ENCODE measurements at regions not wholly inside any gene's neighbourhood (a gene's known extent, or its start where the extent isn't known, plus 50 kb on each side); places are given as distances from the start of the nearest gene placed in this dataset.
"Not testable (repeated sequence)": the region's sequence is repeated elsewhere in the genome, so short reads cannot be mapped to it uniquely, and the experiment has no call there.

- no peak for DNase-seq (ENCODE audit: low read depth)
Observed at GRCh38 chr3:162845918-162846317, 1349.3 kb downstream of the OTOL1 start.

GRCh38 chr3:162847511-162847910 lies 1350.9 kb downstream of the OTOL1 start:
- DNase-seq (ENCODE audit: low read depth): no peak

GRCh38 chr3:162863579-162863978 lies 1367.0 kb downstream of the OTOL1 start:
- no peak for DNase-seq (ENCODE audit: low read depth)

GRCh38 chr3:162865466-162865865 lies 1368.9 kb downstream of the OTOL1 start:
- DNase-seq (ENCODE audit: low read depth): no peak

- no peak for DNase-seq (ENCODE audit: low read depth)
Observed at GRCh38 chr3:162879021-162879562, 1382.5 kb downstream of the OTOL1 start.

- DNase-seq (ENCODE audit: low read depth): no peak
Observed at GRCh38 chr3:162884373-162884772, 1387.8 kb downstream of the OTOL1 start.

DNA sequence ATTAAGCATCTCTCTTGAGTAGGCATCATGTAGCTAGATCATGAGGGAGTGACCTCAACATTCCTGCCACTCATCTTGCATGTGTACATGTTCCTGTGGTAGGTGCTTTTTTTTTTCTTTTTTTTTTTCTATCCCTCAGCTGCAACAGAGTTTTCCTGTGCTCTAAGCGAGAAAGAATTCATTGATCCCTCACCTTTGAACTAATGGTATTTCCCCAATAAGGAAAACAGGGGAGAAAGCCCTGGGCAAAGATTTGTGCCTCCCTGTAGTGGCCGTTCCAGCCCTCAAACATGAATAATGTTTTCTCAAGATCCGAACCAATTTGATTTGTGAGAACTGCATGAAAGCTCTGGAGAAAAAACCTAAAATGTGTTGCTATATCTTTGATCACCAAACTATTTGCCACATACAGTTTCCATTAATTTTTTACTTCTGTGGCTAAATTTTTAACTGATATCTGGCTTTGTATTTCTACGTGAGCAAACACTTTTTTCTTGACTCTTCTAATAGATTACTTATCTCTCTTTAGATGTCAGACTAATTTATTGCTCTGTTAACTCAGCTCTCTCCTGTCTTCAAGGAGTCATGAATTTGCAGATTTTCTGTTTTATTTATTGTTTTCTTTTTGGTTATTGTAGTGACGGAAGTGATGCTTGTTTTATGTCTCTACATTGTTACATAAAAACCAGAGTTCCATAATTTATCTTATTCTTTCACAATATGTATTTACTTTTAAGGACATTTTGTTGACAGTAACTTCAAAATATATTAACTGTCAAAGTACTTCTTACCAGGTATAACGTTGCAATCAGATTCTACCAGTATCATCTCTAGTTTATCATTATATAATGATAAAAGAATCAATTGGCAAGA lies 1396.5 kb downstream of the OTOL1 start:
- DNase-seq (ENCODE audit: low read depth): no peak

DNA sequence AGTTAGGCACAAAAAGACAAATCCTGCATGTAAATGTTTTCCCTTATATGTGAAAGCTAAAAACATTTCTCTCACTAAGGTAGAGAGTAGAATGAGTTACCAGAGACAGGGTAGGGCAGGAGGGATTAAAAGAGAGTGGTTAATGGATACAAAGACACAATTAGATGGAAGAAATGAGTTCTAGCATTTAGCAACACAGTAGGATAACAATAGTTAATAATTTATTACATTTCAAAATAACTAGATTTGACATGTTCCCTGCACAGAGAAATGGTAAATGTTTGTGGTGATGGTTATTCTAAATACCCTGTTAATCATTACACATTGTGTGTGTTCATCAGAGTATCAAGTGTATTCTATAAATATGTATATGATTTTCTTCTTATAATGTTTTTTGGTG lies 1400.7 kb downstream of the OTOL1 start:
- DNase-seq (ENCODE audit: low read depth): no peak

- no peak for DNase-seq (ENCODE audit: low read depth)
Observed at GRCh38 chr3:162932503-162932902, 1435.9 kb downstream of the OTOL1 start.

DNA sequence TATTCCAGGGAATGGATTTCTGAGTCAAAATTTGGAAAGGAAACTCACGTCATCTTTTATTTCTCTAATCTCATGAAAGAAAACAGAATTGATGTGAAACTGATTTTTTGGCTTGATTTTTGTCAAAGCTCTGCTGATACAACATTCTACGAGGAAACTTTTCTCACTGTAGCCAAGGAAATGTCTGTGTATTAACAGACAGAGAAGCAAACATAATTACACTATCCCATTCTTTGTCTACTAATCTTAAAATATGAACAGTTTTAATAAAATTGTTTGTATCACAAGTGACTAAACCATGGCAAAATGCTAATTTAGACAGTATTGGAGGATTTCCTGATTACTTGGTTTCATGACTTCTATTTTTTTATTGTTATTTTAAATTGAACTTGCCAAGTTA lies 1437.0 kb downstream of the OTOL1 start:
- DNase-seq (ENCODE audit: low read depth): no peak

GRCh38 chr3:162936706-162937105 lies 1440.1 kb downstream of the OTOL1 start:
- DNase-seq (ENCODE audit: low read depth): no peak

- DNase-seq (ENCODE audit: low read depth): peak; percentile 3
Observed at GRCh38 chr3:162938083-162938482, 1441.5 kb downstream of the OTOL1 start.

DNA sequence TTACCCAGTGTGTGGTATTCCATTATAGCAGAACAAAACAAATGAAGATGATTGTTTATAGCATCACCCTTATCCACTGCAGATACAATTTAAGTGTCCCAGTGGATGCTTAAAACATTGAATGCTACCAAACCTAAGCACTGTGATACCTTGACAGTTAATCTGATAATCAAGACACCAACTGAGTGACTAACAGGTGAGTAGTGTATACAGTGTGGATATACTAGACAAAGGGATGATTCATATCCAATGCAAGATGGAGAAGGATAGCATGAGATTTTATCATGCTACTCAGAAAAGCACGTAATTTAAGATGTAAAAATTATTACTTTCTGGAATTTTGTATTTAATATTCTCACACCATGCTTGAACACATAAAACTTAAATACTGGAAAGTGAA lies 1449.0 kb downstream of the OTOL1 start:
- no peak for DNase-seq (ENCODE audit: low read depth)

DNA sequence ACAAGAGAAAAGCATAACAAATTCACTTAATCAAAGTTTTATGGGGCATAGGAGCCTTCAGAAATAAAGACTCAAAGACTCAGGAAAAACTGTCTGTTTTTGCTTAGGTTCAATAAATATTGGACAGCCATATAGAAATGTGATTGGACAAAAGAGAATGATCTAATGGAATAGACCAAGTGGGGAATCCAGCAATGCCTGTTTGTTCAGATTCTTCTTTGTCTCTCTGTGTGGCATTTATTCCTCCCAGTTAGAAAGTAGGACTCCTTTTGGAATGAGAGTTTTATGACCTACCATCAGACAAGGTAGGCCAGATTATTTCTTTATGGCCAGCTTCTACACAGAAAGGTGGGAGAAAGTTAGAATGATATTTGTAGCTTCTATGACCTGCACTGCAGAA lies 1460.1 kb downstream of the OTOL1 start:
- DNase-seq (ENCODE audit: low read depth): no peak

GRCh38 chr3:162960269-162960668 lies 1463.7 kb downstream of the OTOL1 start:
- no peak for DNase-seq (ENCODE audit: low read depth)

- DNase-seq (ENCODE audit: low read depth): no peak
Observed at GRCh38 chr3:162970292-162970691, 1473.7 kb downstream of the OTOL1 start.

GRCh38 chr3:162971715-162972114 lies 1475.1 kb downstream of the OTOL1 start:
- no peak for DNase-seq (ENCODE audit: low read depth)

DNA sequence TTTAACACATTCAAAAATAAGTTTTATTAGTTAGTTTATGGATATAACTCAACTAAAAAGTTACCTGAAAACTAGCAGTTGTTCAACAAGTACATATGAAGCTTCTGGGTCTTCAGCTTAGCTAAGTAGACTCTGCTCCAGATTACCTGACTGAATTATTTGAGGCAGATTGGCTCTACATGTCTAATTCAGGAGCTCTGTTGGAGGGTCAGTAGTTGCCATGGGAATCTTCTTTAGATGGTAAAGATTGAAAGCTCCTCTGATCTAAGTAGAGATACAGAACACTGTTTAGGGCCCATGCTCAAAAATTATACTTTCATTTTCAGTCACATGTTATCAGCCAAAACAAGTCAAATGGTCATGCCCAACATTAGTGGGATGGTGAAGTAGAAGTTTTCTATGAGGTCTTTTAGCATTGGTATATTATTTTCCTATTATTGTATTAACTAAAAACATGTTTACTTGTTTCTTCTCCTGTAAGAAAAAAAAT lies 1476.9 kb downstream of the OTOL1 start:
- DNase-seq (ENCODE audit: low read depth): no peak

GRCh38 chr3:162978136-162978535 lies 1481.5 kb downstream of the OTOL1 start:
- peak; percentile 17 for DNase-seq (ENCODE audit: low read depth)

DNA sequence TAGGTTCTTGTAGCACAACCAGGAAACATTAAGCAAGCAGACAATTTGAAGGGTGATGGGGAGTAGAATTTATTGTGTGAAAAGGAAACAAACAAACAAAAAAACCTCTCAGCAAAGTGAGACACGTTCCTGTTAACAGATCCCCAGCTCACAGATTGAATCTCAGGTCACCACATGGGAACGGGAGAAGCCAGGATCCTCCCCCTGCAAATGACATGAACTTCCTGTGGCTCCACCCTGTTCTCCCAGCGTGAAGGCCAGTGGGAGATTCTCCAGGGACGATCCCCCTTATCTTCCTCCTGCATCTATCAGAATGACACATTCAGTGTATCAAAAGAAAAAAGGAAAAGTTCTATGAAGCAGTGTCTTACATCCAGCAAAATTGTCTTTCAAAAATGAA lies 1488.1 kb downstream of the OTOL1 start:
- no peak for DNase-seq (ENCODE audit: low read depth)

- DNase-seq (ENCODE audit: low read depth): not testable (repeated sequence)
Observed at GRCh38 chr3:162987085-162987794, 1490.6 kb downstream of the OTOL1 start.

GRCh38 chr3:162992741-162993140 lies 1496.1 kb downstream of the OTOL1 start:
- no peak for DNase-seq (ENCODE audit: low read depth)

DNA sequence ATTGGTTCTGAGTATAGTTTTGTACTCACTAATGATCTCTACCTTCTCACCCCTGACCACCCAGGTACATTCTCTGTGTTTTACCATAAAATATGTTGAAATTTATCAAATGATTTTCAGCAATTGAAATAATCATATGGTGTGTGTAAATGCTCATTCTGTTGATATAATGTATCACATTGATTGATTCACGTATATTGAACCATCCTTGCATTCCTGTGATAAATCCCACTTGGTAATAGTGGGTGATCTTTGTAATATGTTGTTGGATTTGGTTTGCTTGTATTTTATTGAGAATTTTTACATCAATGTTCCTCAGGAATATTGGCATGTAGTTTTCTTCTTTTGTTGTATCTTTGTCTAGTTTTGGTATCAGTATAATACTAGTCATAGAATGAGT lies 1497.6 kb downstream of the OTOL1 start:
- no peak for DNase-seq (ENCODE audit: low read depth)

Measured in fibroblast of gingiva (primary cell).